Peyer's patch (tissue), 4 donors: ENCODE measurements at regions not wholly inside any gene's neighbourhood (a gene's known extent, or its start where the extent isn't known, plus 50 kb on each side); places are given as distances from the start of the nearest gene placed in this dataset.
"Not testable (repeated sequence)": the region's sequence is repeated elsewhere in the genome, so short reads cannot be mapped to it uniquely, and the experiment has no call there.

Experiments used
- DNase-seq, 3 donors: peaks; one replicate each; pipeline ENCODE4 v3.0.0-alpha.2; 2017 to 2019
- H3K27ac ChIP-seq, 4 donors: fragments of 200-600 bp; sonication (generic); one replicate each; pipeline ENCODE4 v1.5.1; 2016 to 2019
- H3K27me3 ChIP-seq, 2 donors: fragments of 200-600 bp; sonication (generic); one replicate each; pipeline ENCODE4 v1.5.1; 2019
- H3K36me3 ChIP-seq, 3 donors: fragments of 200-600 bp; sonication (generic); one replicate each; pipeline ENCODE4 v1.5.1; 2016 to 2019
- H3K4me1 ChIP-seq, 4 donors: fragments of 200-600 bp; sonication (generic); one replicate each; pipeline ENCODE4 v1.5.1; 2016 to 2019
- H3K4me3 ChIP-seq, 4 donors: fragments of 200-600 bp; sonication (generic); 1 replicate in 3 of 4; 2 replicates in 1 of 4; pipeline ENCODE4 v1.5.1; 2016 to 2019; ENCODE audit warnings: mild to moderate bottlenecking in 1 of 4
- H3K9me3 ChIP-seq, 4 donors: fragments of 200-600 bp; sonication (generic); one replicate each; pipeline ENCODE4 v1.5.1; 2016 to 2019; ENCODE audit warnings: mild to moderate bottlenecking in 1 of 4
- POLR2A ChIP-seq, 2 donors: fragments of 450-650 bp; IDR thresholded peaks; one replicate each; pipeline ENCODE4 v1.5.1; 2017; ENCODE audit warnings: antibody characterized with exemption in 2 of 2, mild to moderate bottlenecking in 2 of 2, moderate library complexity in 2 of 2
- TF ChIP-seq, protein P1 (sequence below), 6 experiments: fragments of 450-650 bp in 4 of 6; fragments of 200-600 bp in 2 of 6; sonication (generic) in 1 of 6; IDR thresholded peaks; one replicate each; pipeline ENCODE4 v1.5.1; 2017 to 2019; ENCODE audit warnings: antibody characterized with exemption in 6 of 6, mild to moderate bottlenecking in 3 of 6, moderate library complexity in 1 of 6

DNA sequence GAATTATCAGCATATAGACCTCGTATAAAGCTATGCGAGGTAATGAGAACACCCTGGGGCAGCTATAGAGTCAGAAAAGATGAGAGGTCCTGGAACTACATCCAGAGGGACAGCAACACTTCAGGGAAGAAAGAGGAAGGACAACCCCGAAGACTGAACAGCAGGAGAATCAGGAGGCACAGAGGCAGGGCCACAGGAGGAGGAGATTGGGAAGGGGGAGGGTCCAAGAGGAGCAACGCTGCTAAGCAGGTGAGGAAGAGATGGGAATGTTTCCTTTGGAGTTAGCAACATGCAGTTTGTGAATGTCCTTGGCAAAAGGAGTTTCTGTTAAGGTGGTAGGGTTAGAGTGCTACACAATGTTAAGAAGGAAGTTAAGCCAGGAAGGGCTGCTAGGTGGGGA is 79.5 kb upstream of the OLIG3 start:
- Histone ChIP-seq H3K27me3 (no peaks in the 10 kb centered on the region), H3K4me3 (no peak overlapping the region), H3K4me1 (no peaks in the 10 kb centered on the region), H3K36me3 (no peaks in the 10 kb centered on the region), H3K9me3 (no peaks in the 10 kb centered on the region), H3K27ac (no peak overlapping the region)
- no peak for DNase-seq
- TF ChIP-seq POLR2A (IDR thresholded peaks at IDR 0.05) = no peak
- TF ChIP-seq, protein P1, sequence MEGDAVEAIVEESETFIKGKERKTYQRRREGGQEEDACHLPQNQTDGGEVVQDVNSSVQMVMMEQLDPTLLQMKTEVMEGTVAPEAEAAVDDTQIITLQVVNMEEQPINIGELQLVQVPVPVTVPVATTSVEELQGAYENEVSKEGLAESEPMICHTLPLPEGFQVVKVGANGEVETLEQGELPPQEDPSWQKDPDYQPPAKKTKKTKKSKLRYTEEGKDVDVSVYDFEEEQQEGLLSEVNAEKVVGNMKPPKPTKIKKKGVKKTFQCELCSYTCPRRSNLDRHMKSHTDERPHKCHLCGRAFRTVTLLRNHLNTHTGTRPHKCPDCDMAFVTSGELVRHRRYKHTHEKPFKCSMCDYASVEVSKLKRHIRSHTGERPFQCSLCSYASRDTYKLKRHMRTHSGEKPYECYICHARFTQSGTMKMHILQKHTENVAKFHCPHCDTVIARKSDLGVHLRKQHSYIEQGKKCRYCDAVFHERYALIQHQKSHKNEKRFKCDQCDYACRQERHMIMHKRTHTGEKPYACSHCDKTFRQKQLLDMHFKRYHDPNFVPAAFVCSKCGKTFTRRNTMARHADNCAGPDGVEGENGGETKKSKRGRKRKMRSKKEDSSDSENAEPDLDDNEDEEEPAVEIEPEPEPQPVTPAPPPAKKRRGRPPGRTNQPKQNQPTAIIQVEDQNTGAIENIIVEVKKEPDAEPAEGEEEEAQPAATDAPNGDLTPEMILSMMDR (IDR thresholded peaks at IDR 0.05) = no peak

- H3K27ac ChIP-seq = no peak overlapping the region
- TF ChIP-seq, protein P1 (IDR thresholded peaks at IDR 0.05) = no peak
- TF ChIP-seq POLR2A (IDR thresholded peaks at IDR 0.05) = no peak
- H3K4me1 ChIP-seq = no peaks in the 10 kb centered on the region
- no peaks in the 10 kb centered on the region for H3K36me3 ChIP-seq
- no peaks in the 10 kb centered on the region for H3K9me3 ChIP-seq
- no peak overlapping the region for H3K4me3 ChIP-seq
- DNase-seq = no peak
- H3K27me3 ChIP-seq = no peaks in the 10 kb centered on the region
Measured at GRCh38 chr6:137579612-137580011, 85.4 kb upstream of the OLIG3 start.

DNA sequence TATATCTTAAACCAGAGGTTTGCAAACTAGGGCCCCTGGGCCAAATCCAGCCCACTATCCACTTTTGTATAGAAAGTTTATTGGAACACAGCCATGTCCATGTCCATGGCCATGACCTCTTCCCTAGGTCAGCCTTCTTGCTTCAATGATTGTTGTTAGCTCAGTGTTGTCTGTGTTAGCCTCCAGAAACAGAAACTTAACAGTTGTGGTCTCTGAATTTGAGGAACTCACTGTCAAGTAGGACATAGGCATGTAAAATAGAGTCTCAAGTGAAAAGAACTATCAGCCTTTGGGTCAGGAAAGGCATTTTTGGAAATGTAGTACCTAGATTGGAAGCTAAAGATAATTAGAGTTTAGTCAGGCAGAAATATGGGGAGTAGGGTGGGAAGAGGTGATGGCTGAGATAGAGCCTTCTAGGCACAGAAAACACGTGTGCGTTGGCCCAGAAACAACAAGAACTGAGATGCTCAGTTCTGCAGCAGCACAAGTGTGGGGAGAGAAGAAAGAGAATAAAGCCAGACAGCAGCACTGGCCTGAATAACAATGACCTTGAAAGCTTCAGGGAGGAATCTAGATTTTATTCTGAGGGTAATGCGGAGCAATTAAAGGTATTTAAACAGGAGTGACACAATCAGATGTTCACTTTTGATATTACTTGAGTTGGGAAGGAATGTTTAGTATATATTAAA is 87.0 kb upstream of the OLIG3 start:
- Histone ChIP-seq H3K36me3 (no peaks in the 10 kb centered on the region), H3K27ac (no peak overlapping the region), H3K27me3 (no peaks in the 10 kb centered on the region), H3K4me1 (no peaks in the 10 kb centered on the region), H3K9me3 (no peaks in the 10 kb centered on the region), H3K4me3 (no peak overlapping the region)
- no peak for TF ChIP-seq POLR2A (IDR thresholded peaks at IDR 0.05)
- DNase-seq = no peak

GRCh38 chr6:137583519-137583918 is 89.3 kb upstream of the OLIG3 start:
- H3K4me3 ChIP-seq, DNase-seq, H3K9me3 ChIP-seq, H3K27ac ChIP-seq, H3K36me3 ChIP-seq, H3K4me1 ChIP-seq, H3K27me3 ChIP-seq: not testable (repeated sequence)

DNA sequence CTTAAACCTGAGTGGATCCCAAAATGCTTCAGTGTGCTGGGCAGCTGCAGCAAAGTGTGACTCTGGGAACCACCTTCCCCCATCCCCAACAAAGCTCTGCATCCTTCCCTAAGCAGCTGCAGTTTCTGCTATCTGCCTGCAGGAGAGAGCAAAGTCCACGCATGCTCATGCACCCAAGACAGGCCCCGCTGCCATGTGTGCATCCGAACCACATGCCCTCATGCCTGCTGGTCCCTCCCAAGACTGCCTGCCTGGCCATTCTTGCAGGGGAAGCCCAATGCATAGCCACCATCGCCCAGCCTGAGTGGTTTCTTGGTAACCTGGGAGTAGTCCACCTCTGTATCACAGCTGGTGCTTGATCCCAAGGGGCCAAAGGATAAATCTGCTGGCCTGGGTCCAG is 94.3 kb upstream of the OLIG3 start:
- no peaks in the 10 kb centered on the region for H3K4me1 ChIP-seq
- no peaks in the 10 kb centered on the region for H3K36me3 ChIP-seq
- no peak for DNase-seq
- no peak overlapping the region for H3K4me3 ChIP-seq
- no peak overlapping the region for H3K27ac ChIP-seq
- no peaks in the 10 kb centered on the region for H3K9me3 ChIP-seq
- H3K27me3 ChIP-seq = no peaks in the 10 kb centered on the region
- TF ChIP-seq, protein P1 (IDR thresholded peaks at IDR 0.05) = no peak
- TF ChIP-seq POLR2A (IDR thresholded peaks at IDR 0.05) = no peak

GRCh38 chr6:137589067-137589848 is 95.1 kb upstream of the OLIG3 start:
- Histone ChIP-seq H3K27me3 (no peaks in the 10 kb centered on the region), H3K36me3 (no peaks in the 10 kb centered on the region), H3K4me1 (no peaks in the 10 kb centered on the region), H3K4me3 (no peak overlapping the region), H3K9me3 (no peaks in the 10 kb centered on the region), H3K27ac (no peak overlapping the region)
- peak in 1 of 3 donors; percentile 55 for DNase-seq
- TF ChIP-seq, protein P1 (IDR thresholded peaks at IDR 0.05) = peak in 4 of 6 experiments; percentile 48 to 75 (median 52)
- TF ChIP-seq POLR2A (IDR thresholded peaks at IDR 0.05) = no peak
